ENCODE measurements at regions not wholly inside any gene's neighbourhood (a gene's known extent, or its start where the extent isn't known, plus 50 kb on each side); places are given as distances from the start of the nearest gene placed in this dataset.

GRCh38 chr2:136207665-136208064 is 89.7 kb upstream of the CXCR4 start:
- Histone ChIP-seq H3K9me3 (ENCODE audit: control insufficient read depth, insufficient read depth, low read depth, low read length) (no peaks in the 10 kb centered on the region; the same call in 1 of the 2 replicates), H3K4me3 (ENCODE audit: low read depth in 2 of 2, low read length in 2 of 2) (no peak overlapping the region), H3K27ac (ENCODE audit: low read length) (no peak overlapping the region), H3K4me1 (ENCODE audit: control insufficient read depth, insufficient read depth, low read length) (no peaks in the 10 kb centered on the region), H3K36me3 (ENCODE audit: control insufficient read depth, insufficient read depth, low read length) (no peaks in the 10 kb centered on the region), H3K27me3 (ENCODE audit: control insufficient read depth, insufficient read depth, low read length) (peaks cover 3% of the 10 kb centered on the region)
- intact Hi-C loops (cut with micrococcal nuclease; ENCODE audit: unreplicated experiment): no loop called here
- CTCF ChIA-PET: no interaction called here
- in situ Hi-C loops (cut with HindIII; ENCODE audit: low pct_unique_long_range_greater_than_20kb, low sequenced_read_pairs): no loop called here
- DNase-seq (ENCODE audit: low read depth, low spot score): no peak
- BruUV-seq (replicated peaks): no TSS peak
- ATAC-seq: no peak
- TF ChIP-seq SIN3A (IDR thresholded peaks at IDR 0.05; ENCODE audit: borderline replicate concordance, insufficient read depth, low read depth, low read length) (no peak), CTCF (IDR thresholded peaks at IDR 0.05) (no peak), TCF7L2 (IDR thresholded peaks at IDR 0.05; ENCODE audit: low read depth, low read length) (no peak), REST (IDR thresholded peaks at IDR 0.05; ENCODE audit: insufficient read depth in 1 of 2, low read depth in 2 of 2, low read length in 1 of 2) (no peak), POLR2AphosphoS5 (IDR thresholded peaks at IDR 0.05; ENCODE audit: low read depth, low read length) (no peak)
- POLR2A ChIA-PET: no interaction called here

DNA sequence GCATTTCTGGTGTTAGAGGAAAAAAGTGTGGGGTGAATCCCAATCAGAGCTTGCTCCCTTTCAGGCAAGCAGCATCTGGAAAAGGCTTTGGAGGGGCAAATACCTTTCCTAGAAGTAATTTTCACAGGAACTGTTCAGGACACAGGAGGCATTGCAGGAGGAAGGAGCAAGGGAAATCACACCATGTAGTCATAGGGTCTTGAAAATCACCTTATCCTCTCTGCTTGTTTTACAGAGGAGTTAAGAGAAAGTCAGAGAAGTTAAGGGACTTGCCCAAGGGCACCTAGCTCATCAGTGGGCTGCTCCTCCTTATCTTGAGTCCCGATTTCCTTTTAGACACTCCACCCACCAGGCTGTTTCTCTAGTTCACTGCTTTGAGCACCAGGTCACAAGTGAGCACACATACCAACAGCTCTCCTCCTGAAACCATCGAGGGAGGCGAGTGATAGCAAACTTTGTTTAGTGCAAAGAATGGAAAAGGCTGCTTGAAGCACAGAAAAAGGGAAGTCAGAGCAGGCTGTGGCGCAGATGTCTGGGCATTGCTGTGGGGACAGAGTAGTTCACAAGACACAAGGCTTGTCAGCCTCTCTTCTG is 89.2 kb upstream of the CXCR4 start:
- no TSS peak for BruUV-seq (replicated peaks)
- Histone ChIP-seq H3K4me1 (ENCODE audit: control insufficient read depth, insufficient read depth, low read length) (no peaks in the 10 kb centered on the region), H3K4me3 (ENCODE audit: low read depth in 2 of 2, low read length in 2 of 2) (no peak overlapping the region), H3K36me3 (ENCODE audit: control insufficient read depth, insufficient read depth, low read length) (no peaks in the 10 kb centered on the region), H3K9me3 (ENCODE audit: control insufficient read depth, insufficient read depth, low read depth, low read length) (no peaks in the 10 kb centered on the region; the same call in 1 of the 2 replicates), H3K27ac (ENCODE audit: low read length) (no peak overlapping the region), H3K27me3 (ENCODE audit: control insufficient read depth, insufficient read depth, low read length) (peaks cover 3% of the 10 kb centered on the region)
- CTCF ChIA-PET: no interaction called here
- intact Hi-C loops (cut with micrococcal nuclease; ENCODE audit: unreplicated experiment): no loop called here
- TF ChIP-seq TCF7L2 (IDR thresholded peaks at IDR 0.05; ENCODE audit: low read depth, low read length) (no peak), POLR2AphosphoS5 (IDR thresholded peaks at IDR 0.05; ENCODE audit: low read depth, low read length) (no peak), REST (IDR thresholded peaks at IDR 0.05; ENCODE audit: insufficient read depth in 1 of 2, low read depth in 2 of 2, low read length in 1 of 2) (no peak), SIN3A (IDR thresholded peaks at IDR 0.05; ENCODE audit: borderline replicate concordance, insufficient read depth, low read depth, low read length) (no peak), CTCF (IDR thresholded peaks at IDR 0.05) (no peak)
- no peak for DNase-seq (ENCODE audit: low read depth, low spot score)
- POLR2A ChIA-PET: no interaction called here
- ATAC-seq: no peak
- in situ Hi-C loops (cut with HindIII; ENCODE audit: low pct_unique_long_range_greater_than_20kb, low sequenced_read_pairs): no loop called here
